Uterus (tissue), 2 donors: ENCODE measurements at regions not wholly inside any gene's neighbourhood (a gene's known extent, or its start where the extent isn't known, plus 50 kb on each side); places are given as distances from the start of the nearest gene placed in this dataset.

Source experiments
- POLR2A ChIP-seq, 2 donors: fragments of 450-650 bp; IDR thresholded peaks; one replicate each; pipeline ENCODE4 v1.6.1; 2016; ENCODE audit warnings: antibody characterized with exemption in 2 of 2, mild to moderate bottlenecking in 1 of 2, moderate library complexity in 1 of 2
- TF ChIP-seq, protein P1 (sequence below), 4 experiments: fragments of 200-600 bp in 2 of 4; fragments of 450-650 bp in 2 of 4; sonication (generic) in 2 of 4; IDR thresholded peaks; one replicate each; pipeline ENCODE4 v1.5.1; 2016 to 2019; ENCODE audit warnings: antibody characterized with exemption in 4 of 4, mild to moderate bottlenecking in 2 of 4, moderate library complexity in 1 of 4

- TF ChIP-seq, protein P1, sequence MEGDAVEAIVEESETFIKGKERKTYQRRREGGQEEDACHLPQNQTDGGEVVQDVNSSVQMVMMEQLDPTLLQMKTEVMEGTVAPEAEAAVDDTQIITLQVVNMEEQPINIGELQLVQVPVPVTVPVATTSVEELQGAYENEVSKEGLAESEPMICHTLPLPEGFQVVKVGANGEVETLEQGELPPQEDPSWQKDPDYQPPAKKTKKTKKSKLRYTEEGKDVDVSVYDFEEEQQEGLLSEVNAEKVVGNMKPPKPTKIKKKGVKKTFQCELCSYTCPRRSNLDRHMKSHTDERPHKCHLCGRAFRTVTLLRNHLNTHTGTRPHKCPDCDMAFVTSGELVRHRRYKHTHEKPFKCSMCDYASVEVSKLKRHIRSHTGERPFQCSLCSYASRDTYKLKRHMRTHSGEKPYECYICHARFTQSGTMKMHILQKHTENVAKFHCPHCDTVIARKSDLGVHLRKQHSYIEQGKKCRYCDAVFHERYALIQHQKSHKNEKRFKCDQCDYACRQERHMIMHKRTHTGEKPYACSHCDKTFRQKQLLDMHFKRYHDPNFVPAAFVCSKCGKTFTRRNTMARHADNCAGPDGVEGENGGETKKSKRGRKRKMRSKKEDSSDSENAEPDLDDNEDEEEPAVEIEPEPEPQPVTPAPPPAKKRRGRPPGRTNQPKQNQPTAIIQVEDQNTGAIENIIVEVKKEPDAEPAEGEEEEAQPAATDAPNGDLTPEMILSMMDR (IDR thresholded peaks at IDR 0.05) = no peak
- no peak for TF ChIP-seq POLR2A (IDR thresholded peaks at IDR 0.05)
These were observed 326.8 kb downstream of the RASEF start for GRCh38 chr9:82736126-82736525.
